ENCODE measurements at regions not wholly inside any gene's neighbourhood (a gene's known extent, or its start where the extent isn't known, plus 50 kb on each side); places are given as distances from the start of the nearest gene placed in this dataset.

DNA sequence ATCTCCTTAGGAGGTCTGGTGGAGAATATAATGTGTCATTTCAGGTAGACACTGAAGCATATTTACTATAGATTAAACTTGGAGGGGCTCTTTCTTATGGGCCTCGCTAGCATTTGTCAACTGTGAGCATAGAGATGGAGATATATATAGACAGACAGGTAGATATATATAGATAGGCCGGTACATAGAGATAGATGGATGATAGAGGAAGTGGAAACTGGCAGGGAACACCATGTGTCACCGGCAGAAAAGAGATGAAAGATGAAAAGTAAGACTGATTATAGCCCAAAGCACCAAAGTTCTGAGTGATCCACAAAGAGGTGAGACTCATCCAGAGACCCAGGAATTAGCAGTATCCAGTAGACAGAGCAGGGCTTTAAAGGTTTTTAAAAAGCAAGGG, 268.1 kb downstream of the FBXW7 start:
- TF ChIP-seq, protein P1, sequence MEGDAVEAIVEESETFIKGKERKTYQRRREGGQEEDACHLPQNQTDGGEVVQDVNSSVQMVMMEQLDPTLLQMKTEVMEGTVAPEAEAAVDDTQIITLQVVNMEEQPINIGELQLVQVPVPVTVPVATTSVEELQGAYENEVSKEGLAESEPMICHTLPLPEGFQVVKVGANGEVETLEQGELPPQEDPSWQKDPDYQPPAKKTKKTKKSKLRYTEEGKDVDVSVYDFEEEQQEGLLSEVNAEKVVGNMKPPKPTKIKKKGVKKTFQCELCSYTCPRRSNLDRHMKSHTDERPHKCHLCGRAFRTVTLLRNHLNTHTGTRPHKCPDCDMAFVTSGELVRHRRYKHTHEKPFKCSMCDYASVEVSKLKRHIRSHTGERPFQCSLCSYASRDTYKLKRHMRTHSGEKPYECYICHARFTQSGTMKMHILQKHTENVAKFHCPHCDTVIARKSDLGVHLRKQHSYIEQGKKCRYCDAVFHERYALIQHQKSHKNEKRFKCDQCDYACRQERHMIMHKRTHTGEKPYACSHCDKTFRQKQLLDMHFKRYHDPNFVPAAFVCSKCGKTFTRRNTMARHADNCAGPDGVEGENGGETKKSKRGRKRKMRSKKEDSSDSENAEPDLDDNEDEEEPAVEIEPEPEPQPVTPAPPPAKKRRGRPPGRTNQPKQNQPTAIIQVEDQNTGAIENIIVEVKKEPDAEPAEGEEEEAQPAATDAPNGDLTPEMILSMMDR (IDR thresholded peaks at IDR 0.05; ENCODE audit: low read depth, low read length): no peak
- no peak for TF ChIP-seq POLR2A (IDR thresholded peaks at IDR 0.05; ENCODE audit: extremely low read depth, insufficient read length)
- TF ChIP-seq, protein P2, sequence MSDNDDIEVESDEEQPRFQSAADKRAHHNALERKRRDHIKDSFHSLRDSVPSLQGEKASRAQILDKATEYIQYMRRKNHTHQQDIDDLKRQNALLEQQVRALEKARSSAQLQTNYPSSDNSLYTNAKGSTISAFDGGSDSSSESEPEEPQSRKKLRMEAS (IDR thresholded peaks at IDR 0.05; ENCODE audit: low read depth, low read length): no peak

All from NB4 (cell line).